ENCODE measurements at regions not wholly inside any gene's neighbourhood (a gene's known extent, or its start where the extent isn't known, plus 50 kb on each side); places are given as distances from the start of the nearest gene placed in this dataset.
A peak's percentile ranks its signal among the peaks of the same experiment; 100 is the strongest.
"Not testable (repeated sequence)": the region's sequence is repeated elsewhere in the genome, so short reads cannot be mapped to it uniquely, and the experiment has no call there.

DNA sequence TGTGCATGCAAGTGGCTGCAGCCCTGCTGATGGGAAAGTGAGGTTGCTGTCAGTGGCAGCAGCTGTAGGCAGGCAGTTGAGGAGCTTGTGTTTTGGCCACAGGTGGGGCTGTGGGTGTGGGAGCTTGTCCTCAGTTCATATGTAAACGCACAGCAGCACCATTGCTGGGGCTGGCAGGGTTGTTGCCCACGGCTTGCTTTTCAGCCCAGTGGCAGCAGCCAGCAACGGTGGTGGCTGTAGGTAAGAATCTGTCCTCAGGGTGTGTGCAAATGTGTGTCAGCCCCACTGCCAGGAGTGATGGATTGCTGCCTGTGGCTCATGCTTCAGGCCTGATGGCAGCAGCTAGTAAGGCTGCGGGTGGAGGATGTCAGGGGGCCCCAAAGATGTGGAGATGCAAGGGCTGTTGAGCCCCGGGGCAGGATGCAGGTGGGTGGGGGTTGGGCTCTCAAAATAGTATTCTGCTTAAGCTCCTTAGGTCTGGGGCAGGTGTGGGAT is 141.3 kb upstream of the THUMPD2 start:
- no peak overlapping the region for H3K4me3 ChIP-seq
- TF ChIP-seq POLR2A (IDR thresholded peaks at IDR 0.05), result no peak
- TF ChIP-seq, protein P1, sequence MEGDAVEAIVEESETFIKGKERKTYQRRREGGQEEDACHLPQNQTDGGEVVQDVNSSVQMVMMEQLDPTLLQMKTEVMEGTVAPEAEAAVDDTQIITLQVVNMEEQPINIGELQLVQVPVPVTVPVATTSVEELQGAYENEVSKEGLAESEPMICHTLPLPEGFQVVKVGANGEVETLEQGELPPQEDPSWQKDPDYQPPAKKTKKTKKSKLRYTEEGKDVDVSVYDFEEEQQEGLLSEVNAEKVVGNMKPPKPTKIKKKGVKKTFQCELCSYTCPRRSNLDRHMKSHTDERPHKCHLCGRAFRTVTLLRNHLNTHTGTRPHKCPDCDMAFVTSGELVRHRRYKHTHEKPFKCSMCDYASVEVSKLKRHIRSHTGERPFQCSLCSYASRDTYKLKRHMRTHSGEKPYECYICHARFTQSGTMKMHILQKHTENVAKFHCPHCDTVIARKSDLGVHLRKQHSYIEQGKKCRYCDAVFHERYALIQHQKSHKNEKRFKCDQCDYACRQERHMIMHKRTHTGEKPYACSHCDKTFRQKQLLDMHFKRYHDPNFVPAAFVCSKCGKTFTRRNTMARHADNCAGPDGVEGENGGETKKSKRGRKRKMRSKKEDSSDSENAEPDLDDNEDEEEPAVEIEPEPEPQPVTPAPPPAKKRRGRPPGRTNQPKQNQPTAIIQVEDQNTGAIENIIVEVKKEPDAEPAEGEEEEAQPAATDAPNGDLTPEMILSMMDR (IDR thresholded peaks at IDR 0.05), result no peak

DNA sequence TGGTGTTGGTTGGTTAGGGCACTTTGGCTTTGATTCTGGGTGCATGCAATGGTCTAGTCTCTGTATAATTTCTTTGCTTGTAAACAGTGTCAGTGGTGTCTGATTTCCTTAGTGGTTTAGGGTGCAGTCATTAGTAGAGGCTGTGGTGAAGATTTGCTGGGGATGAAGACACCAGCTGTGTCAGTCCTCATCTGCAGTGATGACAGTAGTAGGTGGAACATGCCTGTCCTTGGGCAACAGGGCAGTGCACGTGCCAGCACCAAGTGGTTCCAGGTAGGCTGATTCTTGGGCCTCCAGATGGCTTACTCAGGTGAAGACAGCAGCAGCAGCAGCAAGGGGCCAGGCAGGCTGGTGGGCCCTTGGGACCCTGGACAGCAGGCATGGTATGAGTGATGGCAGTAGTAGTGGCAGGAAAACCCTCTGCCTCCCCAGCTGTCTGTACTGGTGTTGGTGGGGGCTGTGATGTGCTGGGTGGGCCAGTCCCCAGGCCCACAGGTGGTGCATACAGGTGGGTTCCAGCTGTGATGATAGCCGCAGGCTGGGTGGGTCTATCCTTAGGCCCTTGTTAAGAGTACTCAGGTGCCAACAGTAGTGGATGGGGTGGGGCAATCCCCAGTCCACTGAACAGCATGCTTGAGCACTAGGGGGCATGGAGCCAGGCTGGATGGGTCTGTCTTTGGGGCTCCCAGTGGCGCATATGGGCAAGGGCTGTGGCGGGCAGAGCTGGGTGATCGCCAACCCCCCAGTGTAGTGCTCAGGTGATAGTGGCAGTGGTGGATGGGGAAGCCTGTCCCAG is 140.7 kb upstream of the THUMPD2 start:
- Histone ChIP-seq H3K36me3 (no peaks in the 10 kb centered on the region), H3K27me3 (no peaks in the 10 kb centered on the region), H3K4me3 (no peak overlapping the region), H3K9me3 (no peaks in the 10 kb centered on the region), H3K4me1 (peaks cover 0 to 3% (median 0%) of the 10 kb centered on the region in 12 donors), H3K27ac (no peak overlapping the region)
- WGBS, 4 donors, result 88 to 100% (median 96%) methylated on average over 4 to 5 of the region's 5 CpGs
- ATAC-seq (peak in 2 of 4 donors; percentile 11 to 34), DNase-seq (no peak)
- intact Hi-C loops (cut with DNase I), result loop anchor here in 9 of 10 donors (5.0 to 10.0 kb wide), 12 partner anchors 325 to 1865 kb away; partner anchors contain the start of gene SLC8A1 (in 1 of the 9)
- no peak for TF ChIP-seq POLR2A (IDR thresholded peaks at IDR 0.05)
- TF ChIP-seq, protein P1 (IDR thresholded peaks at IDR 0.05), result no peak

More for the DNA sequence above, 141.3 kb upstream of the THUMPD2 start:
- Histone ChIP-seq H3K27ac (no peak overlapping the region), H3K27me3 (no peaks in the 10 kb centered on the region), H3K36me3 (no peaks in the 10 kb centered on the region), H3K9me3 (no peaks in the 10 kb centered on the region), H3K4me1 (peaks cover 0 to 3% (median 0%) of the 10 kb centered on the region in 12 donors)
- 56 to 75% (median 70%) methylated on average over 4 to 5 of the region's 5 CpGs for WGBS, 4 donors
- intact Hi-C loops (cut with DNase I), result loop anchor here in 2 of 10 donors (5.0 to 10.0 kb wide), 2 partner anchors 632 to 1854 kb away; no protein-coding TSS in a partner anchor
- no peak for ATAC-seq
- no peak for DNase-seq

DNA sequence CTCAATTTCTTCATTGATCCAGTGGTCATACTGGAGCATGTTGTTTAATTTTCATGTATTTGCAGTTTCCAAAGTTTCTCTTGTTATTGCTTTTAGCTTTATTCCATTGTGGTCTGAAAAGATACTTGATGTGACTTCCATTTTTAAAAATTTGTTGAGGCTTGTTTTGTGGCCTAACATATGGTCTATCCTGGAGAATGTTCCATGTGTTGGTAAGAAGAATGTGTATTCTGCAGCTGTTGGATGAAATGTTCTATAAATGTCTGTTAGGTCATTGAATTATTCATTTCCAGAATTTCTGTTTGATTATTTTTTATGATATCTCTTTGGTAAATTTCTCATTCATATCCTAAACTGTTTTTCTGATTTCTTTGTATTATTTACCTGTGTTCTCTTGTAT is 139.8 kb upstream of the THUMPD2 start:
- no peak for TF ChIP-seq POLR2A (IDR thresholded peaks at IDR 0.05)
- TF ChIP-seq, protein P1 (IDR thresholded peaks at IDR 0.05), result no peak
- intact Hi-C loops (cut with DNase I), result loop anchor here in 9 of 10 donors (5.0 to 10.0 kb wide), 11 partner anchors 326 to 1866 kb away; partner anchors contain the start of gene SLC8A1 (in 1 of the 9)
- H3K27ac ChIP-seq, result no peak overlapping the region
- peaks cover 0 to 7% (median under 1%) of the 10 kb centered on the region in 12 donors for H3K4me1 ChIP-seq
- no peaks in the 10 kb centered on the region for H3K36me3 ChIP-seq
- no peak for DNase-seq
- ATAC-seq, result no peak
- no peaks in the 10 kb centered on the region for H3K9me3 ChIP-seq
- no peak overlapping the region for H3K4me3 ChIP-seq
- H3K27me3 ChIP-seq, result no peaks in the 10 kb centered on the region

DNA sequence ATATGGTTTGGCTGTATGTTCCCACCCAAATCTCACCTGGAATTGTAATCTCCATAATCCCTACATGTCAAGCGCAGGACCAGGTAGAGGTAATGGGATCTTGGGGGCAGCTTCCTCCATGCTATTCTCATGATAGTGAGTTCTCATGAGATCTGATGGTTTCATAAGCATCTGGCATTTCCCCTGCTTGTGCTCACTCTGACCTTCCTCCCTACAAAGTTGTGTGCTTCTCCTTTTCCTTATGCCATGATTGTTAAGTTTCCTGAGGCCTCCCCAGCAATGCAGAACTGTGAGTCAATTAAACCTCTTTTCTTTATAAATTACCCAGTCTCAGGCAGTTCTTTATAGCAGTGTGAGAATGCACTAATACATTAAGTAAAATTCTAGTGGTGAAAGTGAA is 138.3 kb upstream of the THUMPD2 start:
- 83 to 97% (median 92%) methylated on average over 1 of the region's 1 CpG for WGBS, 4 donors
- not testable (repeated sequence) for H3K27ac ChIP-seq, H3K36me3 ChIP-seq, H3K27me3 ChIP-seq, H3K4me1 ChIP-seq, H3K4me3 ChIP-seq, H3K9me3 ChIP-seq, ATAC-seq, DNase-seq
- intact Hi-C loops (cut with DNase I), result loop anchor here in 9 of 10 donors (5.0 to 10.0 kb wide), 11 partner anchors 327 to 1867 kb away; partner anchors contain the start of gene SLC8A1 (in 1 of the 9)
